Activated naive CD4-positive, alpha-beta T cell treated with anti-CD3 and anti-CD28 coated beads, Interleukin-2, amount 50 U/mL, for 16 hours (primary cell): ENCODE measurements at regions not wholly inside any gene's neighbourhood (a gene's known extent, or its start where the extent isn't known, plus 50 kb on each side); places are given as distances from the start of the nearest gene placed in this dataset.

Experiments
- DNase-seq: peaks from one replicate; pipeline ENCODE4 v3.0.0-alpha.2; 2020

- no peak for DNase-seq
These were observed 505.4 kb upstream of the FZD8 start for GRCh38 chr10:36147529-36147928.

- no peak for DNase-seq
These were observed 499.9 kb upstream of the FZD8 start for GRCh38 chr10:36141856-36142560.

- no peak for DNase-seq
These were observed 487.0 kb upstream of the FZD8 start for GRCh38 chr10:36129051-36129450.

- DNase-seq: no peak
These were observed 484.0 kb upstream of the FZD8 start for GRCh38 chr10:36126076-36126475.

- no peak for DNase-seq
These were observed 477.4 kb upstream of the FZD8 start for GRCh38 chr10:36119455-36119854.

GRCh38 chr10:36118314-36118713 lies 476.2 kb upstream of the FZD8 start:
- DNase-seq: no peak

GRCh38 chr10:36117890-36118289 lies 475.8 kb upstream of the FZD8 start:
- DNase-seq: no peak

GRCh38 chr10:36117231-36117630 lies 475.1 kb upstream of the FZD8 start:
- no peak for DNase-seq

GRCh38 chr10:36116731-36117130 lies 474.6 kb upstream of the FZD8 start:
- DNase-seq: no peak

GRCh38 chr10:36116040-36116439 lies 473.9 kb upstream of the FZD8 start:
- no peak for DNase-seq

GRCh38 chr10:36115364-36115763 lies 473.3 kb upstream of the FZD8 start:
- DNase-seq: no peak

GRCh38 chr10:36114913-36115312 lies 472.8 kb upstream of the FZD8 start:
- DNase-seq: no peak

GRCh38 chr10:36114141-36114540 lies 472.0 kb upstream of the FZD8 start:
- DNase-seq: no peak

- DNase-seq: no peak
These were observed 469.6 kb upstream of the FZD8 start for GRCh38 chr10:36111676-36112075.

GRCh38 chr10:36110097-36110496 lies 468.0 kb upstream of the FZD8 start:
- no peak for DNase-seq

GRCh38 chr10:36109399-36110023 lies 467.4 kb upstream of the FZD8 start:
- no peak for DNase-seq

GRCh38 chr10:36097696-36098095 lies 455.6 kb upstream of the FZD8 start:
- DNase-seq: no peak

GRCh38 chr10:36096576-36096975 lies 454.5 kb upstream of the FZD8 start:
- DNase-seq: no peak

GRCh38 chr10:36094096-36094495 lies 452.0 kb upstream of the FZD8 start:
- no peak for DNase-seq

GRCh38 chr10:36092116-36092515 lies 450.0 kb upstream of the FZD8 start:
- DNase-seq: no peak

GRCh38 chr10:36091007-36091406 lies 448.9 kb upstream of the FZD8 start:
- no peak for DNase-seq

GRCh38 chr10:36089790-36090440 lies 447.8 kb upstream of the FZD8 start:
- DNase-seq: no peak

- no peak for DNase-seq
These were observed 445.2 kb upstream of the FZD8 start for GRCh38 chr10:36087006-36088005.
